ENCODE measurements at regions not wholly inside any gene's neighbourhood (a gene's known extent, or its start where the extent isn't known, plus 50 kb on each side); places are given as distances from the start of the nearest gene placed in this dataset.

DNA sequence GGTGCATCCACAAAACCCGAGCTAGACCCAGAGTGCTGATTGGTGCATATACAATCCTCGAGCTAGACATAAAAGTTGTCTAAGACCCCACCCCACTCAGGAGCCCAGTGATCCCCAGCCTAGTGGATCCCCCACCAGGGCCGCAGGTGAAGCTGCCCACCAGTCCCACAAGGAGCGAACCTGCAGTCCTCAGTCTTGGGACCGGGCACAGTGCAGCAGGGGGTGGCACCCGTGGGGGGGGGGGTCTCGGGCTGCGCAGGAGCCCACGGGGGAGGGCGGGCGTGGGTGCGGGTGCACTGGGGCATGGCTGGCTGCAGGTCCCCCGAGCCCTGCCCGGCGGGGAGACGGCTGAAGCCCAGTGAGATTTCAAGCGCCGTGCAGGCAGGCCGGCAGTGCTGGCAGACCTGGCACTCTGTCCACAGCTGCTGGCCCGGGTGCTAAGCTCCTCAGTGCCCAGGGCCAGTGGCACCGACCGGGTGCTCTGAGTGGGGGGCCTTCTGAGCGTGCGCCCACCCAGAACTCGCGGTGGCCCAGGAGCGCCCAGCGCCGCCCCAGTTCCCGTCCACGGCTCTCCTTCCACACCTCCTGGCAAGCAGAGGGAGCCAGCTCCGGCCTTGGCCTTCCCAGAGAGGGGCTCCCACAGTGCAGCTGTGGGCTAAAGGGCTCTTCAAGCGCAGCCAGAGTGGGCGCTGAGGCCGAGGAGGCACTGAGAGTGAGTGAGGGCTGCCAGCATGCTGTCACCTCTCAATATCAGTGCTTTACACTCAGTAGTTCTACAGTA, 989.1 kb downstream of the FAM181B start:
- TF ChIP-seq, protein P1, sequence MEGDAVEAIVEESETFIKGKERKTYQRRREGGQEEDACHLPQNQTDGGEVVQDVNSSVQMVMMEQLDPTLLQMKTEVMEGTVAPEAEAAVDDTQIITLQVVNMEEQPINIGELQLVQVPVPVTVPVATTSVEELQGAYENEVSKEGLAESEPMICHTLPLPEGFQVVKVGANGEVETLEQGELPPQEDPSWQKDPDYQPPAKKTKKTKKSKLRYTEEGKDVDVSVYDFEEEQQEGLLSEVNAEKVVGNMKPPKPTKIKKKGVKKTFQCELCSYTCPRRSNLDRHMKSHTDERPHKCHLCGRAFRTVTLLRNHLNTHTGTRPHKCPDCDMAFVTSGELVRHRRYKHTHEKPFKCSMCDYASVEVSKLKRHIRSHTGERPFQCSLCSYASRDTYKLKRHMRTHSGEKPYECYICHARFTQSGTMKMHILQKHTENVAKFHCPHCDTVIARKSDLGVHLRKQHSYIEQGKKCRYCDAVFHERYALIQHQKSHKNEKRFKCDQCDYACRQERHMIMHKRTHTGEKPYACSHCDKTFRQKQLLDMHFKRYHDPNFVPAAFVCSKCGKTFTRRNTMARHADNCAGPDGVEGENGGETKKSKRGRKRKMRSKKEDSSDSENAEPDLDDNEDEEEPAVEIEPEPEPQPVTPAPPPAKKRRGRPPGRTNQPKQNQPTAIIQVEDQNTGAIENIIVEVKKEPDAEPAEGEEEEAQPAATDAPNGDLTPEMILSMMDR (IDR thresholded peaks at IDR 0.05; ENCODE audit: insufficient read depth, low read length) = no peak
- TF ChIP-seq, protein P2, sequence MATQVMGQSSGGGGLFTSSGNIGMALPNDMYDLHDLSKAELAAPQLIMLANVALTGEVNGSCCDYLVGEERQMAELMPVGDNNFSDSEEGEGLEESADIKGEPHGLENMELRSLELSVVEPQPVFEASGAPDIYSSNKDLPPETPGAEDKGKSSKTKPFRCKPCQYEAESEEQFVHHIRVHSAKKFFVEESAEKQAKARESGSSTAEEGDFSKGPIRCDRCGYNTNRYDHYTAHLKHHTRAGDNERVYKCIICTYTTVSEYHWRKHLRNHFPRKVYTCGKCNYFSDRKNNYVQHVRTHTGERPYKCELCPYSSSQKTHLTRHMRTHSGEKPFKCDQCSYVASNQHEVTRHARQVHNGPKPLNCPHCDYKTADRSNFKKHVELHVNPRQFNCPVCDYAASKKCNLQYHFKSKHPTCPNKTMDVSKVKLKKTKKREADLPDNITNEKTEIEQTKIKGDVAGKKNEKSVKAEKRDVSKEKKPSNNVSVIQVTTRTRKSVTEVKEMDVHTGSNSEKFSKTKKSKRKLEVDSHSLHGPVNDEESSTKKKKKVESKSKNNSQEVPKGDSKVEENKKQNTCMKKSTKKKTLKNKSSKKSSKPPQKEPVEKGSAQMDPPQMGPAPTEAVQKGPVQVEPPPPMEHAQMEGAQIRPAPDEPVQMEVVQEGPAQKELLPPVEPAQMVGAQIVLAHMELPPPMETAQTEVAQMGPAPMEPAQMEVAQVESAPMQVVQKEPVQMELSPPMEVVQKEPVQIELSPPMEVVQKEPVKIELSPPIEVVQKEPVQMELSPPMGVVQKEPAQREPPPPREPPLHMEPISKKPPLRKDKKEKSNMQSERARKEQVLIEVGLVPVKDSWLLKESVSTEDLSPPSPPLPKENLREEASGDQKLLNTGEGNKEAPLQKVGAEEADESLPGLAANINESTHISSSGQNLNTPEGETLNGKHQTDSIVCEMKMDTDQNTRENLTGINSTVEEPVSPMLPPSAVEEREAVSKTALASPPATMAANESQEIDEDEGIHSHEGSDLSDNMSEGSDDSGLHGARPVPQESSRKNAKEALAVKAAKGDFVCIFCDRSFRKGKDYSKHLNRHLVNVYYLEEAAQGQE (IDR thresholded peaks at IDR 0.05; ENCODE audit: insufficient replicate concordance, low read depth) = no peak
- TF ChIP-seq POLR2AphosphoS5 (IDR thresholded peaks at IDR 0.05; ENCODE audit: low read depth) = no peak

All from HL-60 (cell line).